Stimulated activated naive CD8-positive, alpha-beta T cell treated with anti-CD3 and anti-CD28 coated beads, Interleukin-15, amount 100 ng/mL, for 72 hours (primary cell): ENCODE measurements at regions not wholly inside any gene's neighbourhood (a gene's known extent, or its start where the extent isn't known, plus 50 kb on each side); places are given as distances from the start of the nearest gene placed in this dataset.

Experiments
- ATAC-seq: fragments of 150-1000 bp; cut with Tn5 transposase; 2 replicates; pipeline ENCODE4 v1.10.0; 2021; ENCODE audit warnings: mild to moderate bottlenecking, moderate library complexity
- DNase-seq, 2 donors: peaks; one replicate each; pipeline ENCODE4 v3.0.0; 2021 to 2022
- H3K27ac Mint-ChIP-seq, 2 donors: one replicate each; pipeline ENCODE4 v1.8.0; 2022; ENCODE audit warnings: mild to moderate bottlenecking in 2 of 2, mixed read lengths in 2 of 2, moderate library complexity in 2 of 2
- H3K27me3 Mint-ChIP-seq: one replicate; pipeline ENCODE4 v1.8.0; 2022; ENCODE audit warnings: mixed read lengths
- H3K4me1 Mint-ChIP-seq: one replicate; pipeline ENCODE4 v1.8.0; 2022; ENCODE audit warnings: mild to moderate bottlenecking, mixed read lengths
- H3K4me3 Mint-ChIP-seq, 2 donors: one replicate each; pipeline ENCODE4 v1.8.0; 2022; ENCODE audit warnings: mild to moderate bottlenecking in 2 of 2, mixed read lengths in 2 of 2, moderate library complexity in 1 of 2
- H3K9me3 Mint-ChIP-seq, 2 donors: one replicate each; pipeline ENCODE4 v1.8.0; 2022; ENCODE audit warnings: mixed read lengths in 2 of 2

- Mint-ChIP-seq H3K4me3 (no peak overlapping the region), H3K27ac (no peak overlapping the region), H3K4me1 (no peaks in the 10 kb centered on the region), H3K27me3 (peaks cover 25% of the 10 kb centered on the region), H3K9me3 (no peaks in the 10 kb centered on the region)
- ATAC-seq, result no peak
- no peak for DNase-seq
These were observed 85.6 kb downstream of the CD8B2 start for GRCh38 chr2:106572541-106573450.

GRCh38 chr2:106573773-106574172 lies 86.6 kb downstream of the CD8B2 start:
- ATAC-seq, result no peak
- H3K4me1 Mint-ChIP-seq, result no peaks in the 10 kb centered on the region

GRCh38 chr2:106575955-106576354 lies 88.8 kb downstream of the CD8B2 start:
- ATAC-seq (no peak), DNase-seq (no peak)
- no peak overlapping the region for H3K27ac Mint-ChIP-seq
- H3K4me3 Mint-ChIP-seq, result no peak overlapping the region
- H3K9me3 Mint-ChIP-seq, result no peaks in the 10 kb centered on the region
- H3K27me3 Mint-ChIP-seq, result peaks cover 44% of the 10 kb centered on the region
- peaks cover 5% of the 10 kb centered on the region for H3K4me1 Mint-ChIP-seq

More at GRCh38 chr2:106573773-106574172, 86.6 kb downstream of the CD8B2 start:
- Mint-ChIP-seq H3K27ac (no peak overlapping the region), H3K4me3 (no peak overlapping the region), H3K27me3 (peaks cover 35% of the 10 kb centered on the region), H3K9me3 (no peaks in the 10 kb centered on the region)
- no peak for DNase-seq

GRCh38 chr2:106577255-106577651 lies 90.1 kb downstream of the CD8B2 start:
- peaks cover 18% of the 10 kb centered on the region for H3K4me1 Mint-ChIP-seq
- no peak overlapping the region for H3K27ac Mint-ChIP-seq
- no peaks in the 10 kb centered on the region for H3K9me3 Mint-ChIP-seq
- no peak for DNase-seq
- H3K4me3 Mint-ChIP-seq, result no peak overlapping the region
- H3K27me3 Mint-ChIP-seq, result peaks cover 38% of the 10 kb centered on the region
- no peak for ATAC-seq

GRCh38 chr2:106579750-106580197 lies 92.6 kb downstream of the CD8B2 start:
- H3K27me3 Mint-ChIP-seq, result peaks cover 38% of the 10 kb centered on the region
- H3K27ac Mint-ChIP-seq, result no peak overlapping the region
- no peak for ATAC-seq
- peaks cover 23% of the 10 kb centered on the region for H3K4me1 Mint-ChIP-seq
- H3K9me3 Mint-ChIP-seq, result no peaks in the 10 kb centered on the region
- DNase-seq, result no peak
- H3K4me3 Mint-ChIP-seq, result no peak overlapping the region

- ATAC-seq (no peak), DNase-seq (no peak)
- peaks cover 23% of the 10 kb centered on the region for H3K4me1 Mint-ChIP-seq
- no peaks in the 10 kb centered on the region for H3K9me3 Mint-ChIP-seq
- H3K4me3 Mint-ChIP-seq, result no peak overlapping the region
- peaks cover 38% of the 10 kb centered on the region for H3K27me3 Mint-ChIP-seq
- H3K27ac Mint-ChIP-seq, result no peak overlapping the region
These were observed 93.1 kb downstream of the CD8B2 start for GRCh38 chr2:106580241-106580640.

- ATAC-seq (no peak), DNase-seq (no peak)
- peak overlapping the region; percentile 85 to 90 for H3K4me3 Mint-ChIP-seq
- peaks cover 45% of the 10 kb centered on the region for H3K27me3 Mint-ChIP-seq
- no peak overlapping the region for H3K27ac Mint-ChIP-seq
- H3K9me3 Mint-ChIP-seq, result no peaks in the 10 kb centered on the region
- peaks cover 23% of the 10 kb centered on the region for H3K4me1 Mint-ChIP-seq
These were observed 94.2 kb downstream of the CD8B2 start for GRCh38 chr2:106581328-106581727.

- Mint-ChIP-seq H3K9me3 (no peaks in the 10 kb centered on the region), H3K27me3 (peaks cover 47% of the 10 kb centered on the region), H3K4me1 (peaks cover 23% of the 10 kb centered on the region), H3K27ac (no peak overlapping the region), H3K4me3 (peak overlapping the region; percentile 85 to 90)
- DNase-seq (no peak), ATAC-seq (peak; percentile 57)
These were observed 94.6 kb downstream of the CD8B2 start for GRCh38 chr2:106581755-106582147.

GRCh38 chr2:106582148-106583143 lies 95.3 kb downstream of the CD8B2 start:
- Mint-ChIP-seq H3K9me3 (no peaks in the 10 kb centered on the region), H3K27me3 (peaks cover 53% of the 10 kb centered on the region), H3K4me3 (peak overlapping the region; percentile 85 to 90), H3K27ac (peak overlapping the region in 1 of 2 donors; percentile 64), H3K4me1 (peaks cover 28% of the 10 kb centered on the region)
- ATAC-seq (peak; percentile 91), DNase-seq (peak; percentile 57 to 64)

GRCh38 chr2:106584304-106584954 lies 97.3 kb downstream of the CD8B2 start:
- peaks cover 29% of the 10 kb centered on the region for H3K4me1 Mint-ChIP-seq
- no peak overlapping the region for H3K4me3 Mint-ChIP-seq
- H3K9me3 Mint-ChIP-seq, result no peaks in the 10 kb centered on the region
- ATAC-seq (peak; percentile 54), DNase-seq (no peak)
- peaks cover 36% of the 10 kb centered on the region for H3K27me3 Mint-ChIP-seq
- H3K27ac Mint-ChIP-seq, result no peak overlapping the region

GRCh38 chr2:106596844-106597243 lies 109.7 kb downstream of the CD8B2 start:
- Mint-ChIP-seq H3K27me3 (peaks cover 21% of the 10 kb centered on the region), H3K4me1 (no peaks in the 10 kb centered on the region), H3K27ac (no peak overlapping the region), H3K4me3 (no peak overlapping the region), H3K9me3 (no peaks in the 10 kb centered on the region)
- DNase-seq (no peak), ATAC-seq (no peak)

- ATAC-seq, result no peak
- no peak overlapping the region for H3K27ac Mint-ChIP-seq
- no peak for DNase-seq
- H3K9me3 Mint-ChIP-seq, result no peaks in the 10 kb centered on the region
- no peak overlapping the region for H3K4me3 Mint-ChIP-seq
- no peaks in the 10 kb centered on the region for H3K4me1 Mint-ChIP-seq
- H3K27me3 Mint-ChIP-seq, result peaks cover 16% of the 10 kb centered on the region
These were observed 112.4 kb downstream of the CD8B2 start for GRCh38 chr2:106599540-106599939.

GRCh38 chr2:106602042-106602441 lies 114.9 kb downstream of the CD8B2 start:
- H3K4me1 Mint-ChIP-seq, result no peaks in the 10 kb centered on the region
- no peaks in the 10 kb centered on the region for H3K9me3 Mint-ChIP-seq
- H3K4me3 Mint-ChIP-seq, result no peak overlapping the region
- H3K27ac Mint-ChIP-seq, result no peak overlapping the region
- DNase-seq, result no peak
- ATAC-seq, result no peak
- H3K27me3 Mint-ChIP-seq, result peaks cover 12% of the 10 kb centered on the region

- no peaks in the 10 kb centered on the region for H3K9me3 Mint-ChIP-seq
- DNase-seq (no peak), ATAC-seq (no peak)
- no peak overlapping the region for H3K27ac Mint-ChIP-seq
- H3K27me3 Mint-ChIP-seq, result peaks cover 15% of the 10 kb centered on the region
- no peaks in the 10 kb centered on the region for H3K4me1 Mint-ChIP-seq
- H3K4me3 Mint-ChIP-seq, result no peak overlapping the region
These were observed 119.5 kb downstream of the CD8B2 start for GRCh38 chr2:106606652-106607051.

GRCh38 chr2:106607371-106607770 lies 120.2 kb downstream of the CD8B2 start:
- no peak for ATAC-seq
- no peaks in the 10 kb centered on the region for H3K9me3 Mint-ChIP-seq

More at GRCh38 chr2:106607371-106607770, 120.2 kb downstream of the CD8B2 start:
- no peak overlapping the region for H3K4me3 Mint-ChIP-seq
- H3K27me3 Mint-ChIP-seq, result peaks cover 19% of the 10 kb centered on the region
- H3K4me1 Mint-ChIP-seq, result no peaks in the 10 kb centered on the region
- H3K27ac Mint-ChIP-seq, result no peak overlapping the region
- DNase-seq, result no peak
